ENCODE measurements at regions not wholly inside any gene's neighbourhood (a gene's known extent, or its start where the extent isn't known, plus 50 kb on each side); places are given as distances from the start of the nearest gene placed in this dataset.

DNA sequence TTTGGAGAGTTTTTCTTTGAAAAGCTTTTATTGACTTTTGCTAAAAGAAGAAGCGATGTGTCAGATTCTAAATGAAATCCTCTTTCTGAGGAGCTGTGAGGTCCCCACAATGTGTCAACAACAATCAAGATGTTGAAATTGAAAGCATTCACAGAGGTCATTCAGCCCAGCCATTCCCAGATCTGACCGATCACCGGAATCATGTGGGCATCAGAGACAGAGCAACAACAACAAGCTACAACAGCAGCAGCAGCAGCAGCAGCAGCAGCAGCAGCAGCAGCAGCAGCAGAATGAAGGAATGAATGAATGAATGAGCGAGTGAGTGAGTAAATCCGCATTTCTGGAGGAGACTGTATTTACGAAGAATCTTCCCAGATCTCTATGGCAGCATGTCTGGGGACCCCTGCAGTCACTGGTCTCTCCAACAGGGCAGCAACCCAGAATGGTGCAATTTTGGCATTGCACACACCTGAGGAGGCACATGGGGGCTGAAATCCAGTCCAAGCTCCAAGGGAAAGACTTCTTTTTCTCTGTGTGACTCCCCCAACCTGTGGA, 299.0 kb downstream of the MYCN start:
- TF ChIP-seq FOXM1 (IDR thresholded peaks at IDR 0.05; ENCODE audit: borderline replicate concordance): no peak
- no peak for TF ChIP-seq BHLHE40 (IDR thresholded peaks at IDR 0.05; ENCODE audit: borderline replicate concordance)
- no peak for TF ChIP-seq CTBP1 (IDR thresholded peaks at IDR 0.05; ENCODE audit: borderline replicate concordance)
- TF ChIP-seq LEF1 (IDR thresholded peaks at IDR 0.05; ENCODE audit: borderline replicate concordance): no peak
- TF ChIP-seq FOXA1 (IDR thresholded peaks at IDR 0.05): no peak
- no peak for TF ChIP-seq SP1 (IDR thresholded peaks at IDR 0.05)
- no peak for TF ChIP-seq NFRKB (IDR thresholded peaks at IDR 0.05)
- no peak for TF ChIP-seq ELF4 (IDR thresholded peaks at IDR 0.05)
- TF ChIP-seq TARDBP (IDR thresholded peaks at IDR 0.05): no peak
- no peak for TF ChIP-seq ARNT (IDR thresholded peaks at IDR 0.05)
- TF ChIP-seq SUZ12 (IDR thresholded peaks at IDR 0.05): no peak
